GM18520 (cell line): ENCODE measurements at regions not wholly inside any gene's neighbourhood (a gene's known extent, or its start where the extent isn't known, plus 50 kb on each side); places are given as distances from the start of the nearest gene placed in this dataset.

Experiments used
- ATAC-seq: cut with Tn5 transposase; IDR thresholded peaks from one replicate; pipeline ENCODE4 v1.9.1; 2021; ENCODE audit not compliant: unreplicated experiment

DNA sequence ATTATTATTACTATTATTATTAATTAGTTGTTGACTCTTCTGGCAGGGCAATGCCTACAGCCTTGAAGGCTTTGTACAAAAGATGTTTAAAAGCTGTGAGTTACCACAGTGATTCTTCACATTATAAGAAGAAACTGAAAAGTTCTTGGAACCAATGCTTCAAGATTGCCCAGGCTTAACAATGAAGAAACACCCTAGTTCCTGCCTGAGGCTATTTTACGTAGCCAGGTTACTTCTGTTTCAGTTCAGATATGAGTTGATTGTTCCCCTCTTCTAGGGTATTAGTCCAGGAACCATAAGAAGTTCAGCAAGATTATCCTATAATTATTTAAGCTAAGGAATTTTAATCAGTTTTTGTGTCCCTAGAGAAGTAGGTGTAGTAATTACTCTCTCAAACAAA lies 154.6 kb upstream of the CDH12 start:
- ATAC-seq = no peak

- ATAC-seq = no peak
These were observed 154.1 kb upstream of the CDH12 start for GRCh38 chr5:23007236-23007635.

GRCh38 chr5:23001120-23001519 lies 148.0 kb upstream of the CDH12 start:
- no peak for ATAC-seq

- ATAC-seq = no peak
These were observed 145.6 kb upstream of the CDH12 start for GRCh38 chr5:22998774-22999173.

DNA sequence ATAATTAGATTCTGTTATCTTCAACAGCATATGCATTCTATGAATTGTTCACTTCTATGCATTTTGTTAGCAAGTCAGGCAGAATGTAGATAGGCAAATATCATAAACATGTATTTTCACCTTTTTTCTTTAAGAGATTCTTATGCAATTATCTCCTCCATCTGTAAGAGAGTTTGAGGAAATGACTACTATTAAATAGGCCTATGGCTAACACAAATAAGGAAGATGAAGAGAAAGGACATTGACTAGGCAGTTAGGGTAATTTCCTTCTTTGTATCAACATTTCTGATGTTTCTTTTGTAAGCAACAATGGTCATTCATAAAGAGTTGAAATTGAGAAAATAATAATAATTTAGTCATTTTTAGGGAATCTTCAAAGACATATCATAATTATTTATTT lies 145.2 kb upstream of the CDH12 start:
- no peak for ATAC-seq

GRCh38 chr5:22988937-22989336 lies 135.8 kb upstream of the CDH12 start:
- no peak for ATAC-seq

DNA sequence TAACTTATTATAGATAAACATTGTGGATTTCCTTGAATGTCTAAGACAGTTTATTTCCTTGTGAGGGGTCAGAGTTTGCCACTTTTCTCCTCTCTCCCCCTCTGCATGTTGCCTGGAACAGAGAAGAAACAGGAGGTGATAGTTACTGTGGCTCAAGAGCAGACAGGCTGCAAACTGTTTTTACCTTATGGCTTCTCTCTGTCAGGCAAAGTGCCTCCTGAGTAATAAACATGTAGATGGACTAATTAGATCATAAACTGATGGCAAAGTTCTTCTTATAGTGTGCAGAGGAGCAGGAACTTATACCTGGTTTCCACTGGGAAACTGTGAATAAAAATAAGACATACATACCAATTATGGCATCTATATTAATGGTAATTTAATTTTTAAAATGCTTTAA lies 133.1 kb upstream of the CDH12 start:
- ATAC-seq = no peak

DNA sequence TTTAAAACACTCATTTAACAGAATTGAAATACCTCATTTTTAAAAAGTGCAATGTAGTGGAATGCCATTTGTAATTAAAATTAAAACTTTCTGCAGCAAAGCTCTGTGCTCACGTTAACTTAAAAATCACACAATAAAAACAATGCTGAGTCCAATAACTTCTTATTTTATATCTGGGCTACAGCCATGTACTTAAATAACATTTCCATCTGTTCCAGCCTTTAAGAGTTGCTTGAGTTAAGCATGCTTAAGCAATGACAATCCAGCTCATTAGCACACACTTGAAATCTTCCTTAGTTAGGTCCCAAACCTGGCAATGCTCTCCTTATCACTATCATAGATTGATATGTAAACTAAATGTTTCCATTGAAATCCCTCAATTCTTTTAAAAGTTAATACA lies 132.3 kb upstream of the CDH12 start:
- no peak for ATAC-seq

DNA sequence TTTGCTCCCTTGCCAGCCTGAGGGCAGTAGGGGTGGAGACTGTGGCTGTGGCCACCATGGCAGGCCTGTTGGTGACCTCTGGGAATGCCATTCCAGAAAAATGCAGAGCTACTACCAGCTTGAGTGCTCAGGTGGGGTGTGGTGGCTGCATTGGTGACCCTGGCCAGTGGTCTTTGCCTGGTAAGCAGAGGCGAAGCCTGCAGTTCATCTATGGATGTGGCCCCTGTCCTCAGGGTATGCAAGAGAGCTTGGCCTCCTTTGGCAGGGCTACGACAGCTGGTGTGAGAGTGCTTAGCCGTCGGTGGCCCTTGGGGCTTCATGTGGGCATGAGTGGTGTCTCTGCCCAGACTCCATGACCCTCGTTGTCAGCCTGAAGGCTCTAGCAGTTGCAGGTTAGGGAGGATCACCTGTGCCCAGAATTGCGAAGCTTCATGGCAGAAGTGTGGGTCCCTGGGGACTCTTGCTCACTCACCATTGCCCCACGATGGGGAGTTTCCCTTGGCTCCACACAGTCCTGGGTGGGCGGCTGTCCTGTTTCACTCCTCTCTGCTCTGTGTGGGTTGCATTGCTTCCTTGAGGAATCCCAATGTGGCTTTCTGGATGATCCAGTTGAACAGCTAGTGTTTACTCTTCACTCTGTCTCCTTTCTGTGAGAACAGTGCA lies 117.9 kb upstream of the CDH12 start:
- no peak for ATAC-seq

DNA sequence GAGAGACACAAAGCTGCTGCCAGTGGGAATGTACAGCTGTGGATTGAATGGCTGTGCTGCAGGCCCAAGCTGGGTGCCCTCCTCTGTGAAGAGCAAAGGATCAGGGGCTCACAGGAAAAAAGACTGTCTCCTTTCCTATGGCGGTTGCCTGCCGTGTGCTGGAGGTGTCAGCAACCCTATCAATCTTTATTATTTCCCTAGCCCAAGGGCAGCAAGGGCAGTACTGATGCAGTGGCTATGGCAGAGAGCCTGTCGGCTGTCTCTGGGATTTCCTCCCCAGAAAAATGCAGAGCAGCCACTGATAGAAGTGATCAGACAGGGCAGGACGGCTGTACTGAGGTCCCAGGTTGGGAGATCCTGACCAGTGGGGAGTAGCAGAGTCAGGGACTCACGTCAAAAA lies 117.3 kb upstream of the CDH12 start:
- ATAC-seq = no peak

DNA sequence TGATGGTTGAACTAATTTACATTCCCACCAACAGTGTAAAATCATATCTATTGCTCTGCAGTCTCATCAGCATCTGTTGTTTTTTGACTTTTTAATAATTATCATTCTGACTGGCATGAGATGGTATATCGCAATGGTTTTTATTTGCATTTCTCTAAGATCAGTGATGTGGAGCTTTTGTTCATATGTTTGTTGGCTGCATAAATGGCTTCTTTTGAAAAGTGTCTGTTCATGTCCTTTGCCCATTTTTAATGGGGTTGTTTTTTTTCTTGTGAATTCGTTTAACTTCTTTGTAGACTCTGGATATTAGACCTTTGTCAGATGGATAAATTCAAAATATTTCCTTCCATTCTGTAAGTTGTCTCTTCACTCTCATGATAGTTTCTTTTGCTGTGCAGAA lies 115.2 kb upstream of the CDH12 start:
- ATAC-seq = no peak

DNA sequence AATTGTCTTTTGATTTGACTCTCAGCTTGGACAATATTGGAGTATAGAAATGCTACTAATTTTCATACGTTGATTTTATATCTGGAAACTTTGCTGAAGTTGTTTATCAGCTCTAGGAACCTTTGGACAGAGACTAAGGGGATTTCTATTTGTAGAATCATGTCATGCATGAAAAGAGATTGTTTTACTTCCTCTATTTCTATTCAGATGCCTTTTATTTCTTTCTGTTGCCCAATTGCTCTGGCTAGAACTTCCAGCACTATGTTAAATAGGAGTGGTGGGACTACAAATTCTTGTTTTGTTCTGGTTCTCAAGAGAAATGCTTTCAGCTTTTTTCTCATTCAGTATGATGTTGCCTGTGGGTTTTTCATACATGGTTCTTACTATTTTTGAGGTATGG lies 112.8 kb upstream of the CDH12 start:
- no peak for ATAC-seq

DNA sequence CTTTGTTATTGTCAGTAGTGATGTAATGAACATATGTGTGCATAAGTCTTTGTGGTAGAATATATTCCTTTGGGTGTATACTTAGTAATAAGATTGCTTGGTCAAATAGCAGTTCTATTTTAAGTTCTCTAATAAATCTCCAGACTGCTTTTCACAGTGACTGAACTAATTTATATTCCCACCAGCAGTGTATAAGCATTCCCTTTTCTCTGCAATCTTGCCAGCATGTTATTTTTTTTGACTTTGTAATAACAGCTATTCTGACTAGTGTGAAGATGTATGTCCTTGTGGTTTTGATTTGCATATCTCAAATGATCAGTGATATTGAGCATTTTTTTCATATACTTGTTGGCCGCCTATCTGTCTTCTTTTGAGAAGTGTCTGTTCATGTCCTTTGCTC lies 111.5 kb upstream of the CDH12 start:
- no peak for ATAC-seq

GRCh38 chr5:22958462-22959262 lies 105.5 kb upstream of the CDH12 start:
- no peak for ATAC-seq

DNA sequence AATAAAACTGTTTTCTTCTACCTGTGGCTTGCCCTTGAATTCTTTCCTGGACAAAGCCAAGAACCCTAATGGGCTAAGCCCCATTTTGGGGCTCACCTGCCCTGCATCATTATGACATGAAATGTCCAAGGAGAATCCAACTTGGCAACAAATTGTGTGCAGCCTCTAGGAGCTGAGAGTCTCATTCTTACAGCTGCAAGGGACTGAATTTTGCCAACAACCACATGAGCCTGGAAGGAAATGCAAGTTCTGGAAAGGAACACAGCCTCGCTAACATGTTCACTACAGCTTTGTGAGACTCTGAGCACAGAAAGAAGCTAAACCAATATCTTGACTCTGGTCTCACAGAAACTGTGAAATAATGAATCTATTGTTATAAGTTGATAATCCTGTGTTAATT lies 94.8 kb upstream of the CDH12 start:
- ATAC-seq = no peak

GRCh38 chr5:22938362-22938761 lies 85.2 kb upstream of the CDH12 start:
- ATAC-seq = no peak

DNA sequence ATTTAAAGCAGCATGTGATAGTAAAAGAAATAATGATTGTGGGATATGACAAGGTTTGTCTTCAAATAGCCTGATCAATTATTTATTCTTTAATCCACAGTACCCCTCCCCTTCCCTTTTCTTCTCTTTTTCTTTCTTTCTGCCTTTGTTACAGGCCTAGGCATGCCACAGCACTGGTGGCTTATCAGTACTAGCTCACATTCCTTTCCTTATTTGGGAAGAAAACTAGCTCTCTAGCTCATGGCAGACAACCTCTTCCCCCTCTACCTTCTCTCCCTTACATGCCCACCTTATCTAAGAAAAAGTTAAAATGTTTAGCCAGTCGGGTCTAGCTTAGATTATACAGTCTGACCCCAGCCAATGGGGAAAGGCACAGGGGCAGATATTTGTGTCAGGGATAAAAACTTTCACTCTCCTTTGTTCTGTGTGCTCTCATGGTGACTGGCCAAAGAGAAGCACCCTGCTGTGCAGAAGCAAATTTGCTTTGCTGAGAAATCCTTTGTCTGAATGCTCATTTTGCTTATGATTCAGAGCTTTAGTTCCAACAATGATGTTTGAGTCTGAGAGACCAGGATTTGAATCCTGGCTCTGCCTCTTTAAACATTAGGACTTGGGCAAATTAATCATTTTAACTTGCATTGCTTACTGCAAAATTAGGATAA lies 75.8 kb upstream of the CDH12 start:
- no peak for ATAC-seq

DNA sequence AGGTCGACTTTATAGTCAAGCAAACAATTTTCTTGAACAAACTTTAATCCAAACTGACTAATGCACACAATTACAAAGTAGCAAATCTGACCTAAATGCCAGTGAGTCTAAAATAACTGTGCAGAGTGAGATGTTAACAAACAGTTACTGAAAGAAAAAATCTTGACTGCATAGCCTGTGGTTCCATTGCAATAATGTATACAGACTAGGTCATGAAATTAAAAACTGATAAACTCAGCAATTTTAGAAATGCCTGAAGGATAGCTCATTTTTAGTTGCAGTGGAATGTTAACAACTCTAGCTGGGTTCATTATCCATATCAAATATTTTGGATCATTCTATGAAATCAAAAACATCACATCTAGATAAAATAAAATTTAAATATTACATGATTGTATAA lies 73.4 kb upstream of the CDH12 start:
- ATAC-seq = no peak

DNA sequence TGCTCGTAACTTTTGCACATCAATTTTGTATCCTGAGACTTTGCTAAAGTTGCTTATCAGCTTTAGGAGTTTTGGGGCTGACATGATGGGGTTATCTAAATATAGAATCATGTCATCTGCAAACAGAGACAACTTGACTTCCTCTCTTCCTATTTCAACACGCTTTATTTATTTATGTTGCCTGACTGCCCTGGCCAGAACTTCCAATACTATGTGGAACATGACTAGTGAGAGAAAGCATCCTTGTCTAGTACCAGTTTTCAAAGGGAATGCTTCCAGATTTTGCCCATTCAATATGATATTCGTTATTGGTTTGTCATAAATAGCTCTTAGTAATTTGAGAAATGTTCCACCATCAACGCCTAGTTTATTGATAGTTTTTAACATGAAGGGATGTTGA lies 65.4 kb upstream of the CDH12 start:
- ATAC-seq = no peak

GRCh38 chr5:22916393-22916792 lies 63.2 kb upstream of the CDH12 start:
- ATAC-seq = no peak

DNA sequence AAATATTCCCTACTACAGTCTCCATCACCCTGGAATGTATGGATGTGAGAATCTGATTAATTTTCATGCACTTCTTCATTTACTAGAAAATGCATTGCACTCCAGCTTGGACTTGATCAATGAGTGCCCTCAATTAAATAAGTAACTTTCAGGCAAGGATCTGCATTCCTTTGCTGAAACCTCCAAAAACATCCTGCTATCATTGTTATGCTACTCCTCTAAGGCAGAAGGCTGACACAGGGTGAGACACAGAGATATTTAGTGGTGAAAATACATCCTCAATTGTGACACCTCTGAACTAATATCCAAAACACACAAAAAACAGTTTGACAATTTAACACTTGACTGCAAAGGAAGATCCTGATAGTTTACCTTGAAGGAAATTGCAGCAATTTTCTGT lies 57.9 kb upstream of the CDH12 start:
- no peak for ATAC-seq

DNA sequence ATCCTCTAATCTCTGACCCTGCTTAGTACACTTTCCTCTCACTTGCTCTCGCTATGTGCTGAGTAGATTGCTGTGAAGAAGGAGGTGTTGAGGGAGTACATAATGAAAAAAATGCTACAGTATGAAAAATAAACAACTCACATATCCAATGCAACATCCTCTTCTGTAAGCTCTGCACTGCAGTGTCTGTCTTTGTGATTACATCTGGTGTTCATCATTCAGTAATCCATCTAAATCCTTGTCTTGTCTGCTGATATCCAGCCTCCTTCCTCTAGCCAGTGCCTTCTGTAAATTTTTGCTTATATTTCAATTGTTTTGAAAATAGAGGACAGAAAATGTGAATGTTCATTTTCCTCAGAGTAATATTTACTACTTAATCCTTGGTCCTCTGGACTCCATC lies 57.4 kb upstream of the CDH12 start:
- ATAC-seq = no peak
